ENCODE measurements at regions not wholly inside any gene's neighbourhood (a gene's known extent, or its start where the extent isn't known, plus 50 kb on each side); places are given as distances from the start of the nearest gene placed in this dataset.

- no peaks in the 10 kb centered on the region for H3K36me3 ChIP-seq
- no peaks in the 10 kb centered on the region for H3K27me3 ChIP-seq
- no peak overlapping the region for H3K27ac ChIP-seq
- H3K9me3 ChIP-seq = no peaks in the 10 kb centered on the region
- no peak overlapping the region for H3K4me3 ChIP-seq
- H3K4me1 ChIP-seq = no peaks in the 10 kb centered on the region
- intact Hi-C loops (cut with DNase I) = no loop called here
- TF ChIP-seq, protein P1, sequence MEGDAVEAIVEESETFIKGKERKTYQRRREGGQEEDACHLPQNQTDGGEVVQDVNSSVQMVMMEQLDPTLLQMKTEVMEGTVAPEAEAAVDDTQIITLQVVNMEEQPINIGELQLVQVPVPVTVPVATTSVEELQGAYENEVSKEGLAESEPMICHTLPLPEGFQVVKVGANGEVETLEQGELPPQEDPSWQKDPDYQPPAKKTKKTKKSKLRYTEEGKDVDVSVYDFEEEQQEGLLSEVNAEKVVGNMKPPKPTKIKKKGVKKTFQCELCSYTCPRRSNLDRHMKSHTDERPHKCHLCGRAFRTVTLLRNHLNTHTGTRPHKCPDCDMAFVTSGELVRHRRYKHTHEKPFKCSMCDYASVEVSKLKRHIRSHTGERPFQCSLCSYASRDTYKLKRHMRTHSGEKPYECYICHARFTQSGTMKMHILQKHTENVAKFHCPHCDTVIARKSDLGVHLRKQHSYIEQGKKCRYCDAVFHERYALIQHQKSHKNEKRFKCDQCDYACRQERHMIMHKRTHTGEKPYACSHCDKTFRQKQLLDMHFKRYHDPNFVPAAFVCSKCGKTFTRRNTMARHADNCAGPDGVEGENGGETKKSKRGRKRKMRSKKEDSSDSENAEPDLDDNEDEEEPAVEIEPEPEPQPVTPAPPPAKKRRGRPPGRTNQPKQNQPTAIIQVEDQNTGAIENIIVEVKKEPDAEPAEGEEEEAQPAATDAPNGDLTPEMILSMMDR (IDR thresholded peaks at IDR 0.05) = no peak
- TF ChIP-seq POLR2A (IDR thresholded peaks at IDR 0.05) = no peak
- DNase-seq (no peak), ATAC-seq (no peak)
- 79 to 86% (median 83%) methylated on average over 4 of the region's 4 CpGs for WGBS, 4 donors
These were observed 253.2 kb downstream of the NOVA1 start for GRCh38 chr14:26344596-26344995.

GRCh38 chr14:26339381-26339780 is 258.5 kb downstream of the NOVA1 start:
- Histone ChIP-seq H3K27ac (no peak overlapping the region), H3K4me1 (no peaks in the 10 kb centered on the region), H3K9me3 (no peaks in the 10 kb centered on the region), H3K4me3 (no peak overlapping the region), H3K36me3 (no peaks in the 10 kb centered on the region), H3K27me3 (no peaks in the 10 kb centered on the region)
- intact Hi-C loops (cut with DNase I) = no loop called here
- TF ChIP-seq, protein P1 (IDR thresholded peaks at IDR 0.05) = no peak
- TF ChIP-seq POLR2A (IDR thresholded peaks at IDR 0.05) = no peak
- ATAC-seq = no peak
- WGBS, 4 donors = 81 to 93% (median 82%) methylated on average over 2 of the region's 2 CpGs
- no peak for DNase-seq

- H3K27ac ChIP-seq = no peak overlapping the region
- no peaks in the 10 kb centered on the region for H3K36me3 ChIP-seq
- TF ChIP-seq, protein P1 (IDR thresholded peaks at IDR 0.05) = no peak
- ATAC-seq (no peak), DNase-seq (no peak)
- H3K4me3 ChIP-seq = no peak overlapping the region
- H3K4me1 ChIP-seq = no peaks in the 10 kb centered on the region
- no peaks in the 10 kb centered on the region for H3K27me3 ChIP-seq
- no peaks in the 10 kb centered on the region for H3K9me3 ChIP-seq
- intact Hi-C loops (cut with DNase I) = no loop called here
- 20 to 69% (median 32%) methylated on average over 2 of the region's 2 CpGs for WGBS, 4 donors
These were observed 259.6 kb downstream of the NOVA1 start for GRCh38 chr14:26338231-26338630.

GRCh38 chr14:26334288-26334687 is 263.5 kb downstream of the NOVA1 start:
- Histone ChIP-seq H3K27me3 (no peaks in the 10 kb centered on the region), H3K4me3 (no peak overlapping the region), H3K27ac (no peak overlapping the region), H3K4me1 (no peaks in the 10 kb centered on the region), H3K9me3 (no peaks in the 10 kb centered on the region), H3K36me3 (no peaks in the 10 kb centered on the region)
- DNase-seq (no peak), ATAC-seq (no peak)
- TF ChIP-seq POLR2A (IDR thresholded peaks at IDR 0.05) = no peak
- TF ChIP-seq, protein P1 (IDR thresholded peaks at IDR 0.05) = no peak
- 50 to 56% (median 52%) methylated on average over 3 of the region's 3 CpGs for WGBS, 4 donors
- intact Hi-C loops (cut with DNase I) = no loop called here
